K562 (cell line): ENCODE measurements at regions not wholly inside any gene's neighbourhood (a gene's known extent, or its start where the extent isn't known, plus 50 kb on each side); places are given as distances from the start of the nearest gene placed in this dataset.

Experiments used
- ATAC-seq: fragments of 200-7000 bp; cut with Tn5 transposase; 3 replicates; pipeline ENCODE4 v1.9.1; 2020; ENCODE audit warnings: moderate library complexity
- BruUV-seq: library from RNA; stranded (reverse); fragments of 400-500 nt; replicated peaks from 2 replicates; lab custom pipeline; 2021; lab: Mats Ljungman, UMichigan
- CTCF ChIA-PET: fragments of 300-600 bp; formaldehyde crosslinking; extraction: SDS; loops from one replicate; lab custom pipeline; 2021; ENCODE audit warnings: low intra/inter-chr PET ratio; lab: Yijun Ruan, JAX
- POLR2A ChIA-PET: fragments of 300-600, 350-650 bp; sonication (Branson Sonifier 250); formaldehyde crosslinking; extraction: SDS; loops from one replicate; lab custom pipeline; 2021; ENCODE audit warnings: antibody characterized with exemption, inconsistent platforms; lab: Yijun Ruan, JAX
- DNase-seq, 4 experiments: peaks; one replicate each; pipeline versions ENCODE4 v3.0.0 to v3.0.0-alpha.2; 2011 to 2018; ENCODE audit warnings: low spot score in 3 of 4, mixed read lengths in 3 of 4; ENCODE audit errors: extremely low read depth in 1 of 4
- FAIRE-seq: peaks from 2 replicates; lab custom pipeline; 2011; peaks lifted over from hg19 to GRCh38; lab: Jason Lieb, UNC
- H2AFZ ChIP-seq: 2 replicates; pipeline ENCODE4 v1.6.0; 2011; ENCODE audit warnings: low read depth, low read length, control low read depth, inconsistent platforms
- H3K27ac ChIP-seq: fragments of 200-600 bp; 3 replicates; pipeline ENCODE4 v1.8.0; 2011; ENCODE audit warnings: low read depth, mild to moderate bottlenecking, control low read depth, inconsistent platforms, low read length, moderate library complexity, mixed read lengths; ENCODE audit errors: extremely low read depth
- H3K27me3 ChIP-seq, 2 experiments: fragments of 300-600 bp in 1 of 2; 2 replicates in 1 of 2; 3 replicates in 1 of 2; pipeline versions ENCODE4 v1.6.0 to v1.8.0; 2011; ENCODE audit warnings: inconsistent platforms in 2 of 2, low read length in 2 of 2, mild to moderate bottlenecking in 1 of 2, mixed read lengths in 1 of 2, moderate library complexity in 1 of 2; ENCODE audit not compliant: control insufficient read depth in 2 of 2, insufficient read depth in 2 of 2
- H3K36me3 ChIP-seq: fragments of 300-600 bp; 3 replicates; pipeline ENCODE4 v1.8.0; 2011; ENCODE audit warnings: mild to moderate bottlenecking, low read length, inconsistent platforms; ENCODE audit not compliant: control insufficient read depth, insufficient read depth
- H3K4me1 ChIP-seq, 2 experiments: fragments of 200-600 bp in 1 of 2; replicated peaks in 1 of 2; 2 replicates in 1 of 2; 3 replicates in 1 of 2; pipeline versions ENCODE4 v1.5.1 to v1.8.0; 2011; ENCODE audit warnings: inconsistent platforms in 2 of 2, low read length in 2 of 2, mild to moderate bottlenecking in 1 of 2, mixed read lengths in 1 of 2, moderate library complexity in 1 of 2; ENCODE audit not compliant: control insufficient read depth in 2 of 2, insufficient read depth in 2 of 2
- H3K4me2 ChIP-seq: 2 replicates; pipeline ENCODE4 v1.6.1; 2011; ENCODE audit warnings: low read length, control low read depth, inconsistent platforms, mixed read lengths; ENCODE audit not compliant: insufficient read depth
- H3K4me3 ChIP-seq: fragments of 200-600 bp; sonication (generic), shearing (Covaris generic); 2 replicates; pipeline ENCODE4 v1.5.1; 2016; ENCODE audit warnings: control low read depth, inconsistent platforms
- H3K79me2 ChIP-seq: fragments of 200-600 bp; 3 replicates; pipeline ENCODE4 v1.8.0; 2011; ENCODE audit warnings: low read length, inconsistent platforms; ENCODE audit not compliant: control insufficient read depth, insufficient read depth
- H3K9ac ChIP-seq, 2 experiments: 2 replicates each; pipeline versions ENCODE4 v1.6.0 to v1.6.1; 2011; ENCODE audit warnings: low read depth in 2 of 2, low read length in 2 of 2, control low read depth in 1 of 2, inconsistent platforms in 1 of 2, mild to moderate bottlenecking in 1 of 2, mixed read lengths in 1 of 2; ENCODE audit not compliant: insufficient read depth in 1 of 2
- H3K9me1 ChIP-seq: one replicate; pipeline ENCODE4 v1.6.0; 2011; ENCODE audit warnings: inconsistent platforms, mild to moderate bottlenecking, low read length, moderate library complexity; ENCODE audit not compliant: control insufficient read depth, insufficient read depth
- H3K9me3 ChIP-seq: replicated peaks from 2 replicates; pipeline ENCODE4 v1.5.1; 2011; ENCODE audit warnings: low read depth, low read length, inconsistent platforms; ENCODE audit not compliant: control insufficient read depth, insufficient read depth
- H4K20me1 ChIP-seq: replicated peaks from 2 replicates; pipeline ENCODE4 v1.6.1; 2011; ENCODE audit warnings: low read length, inconsistent platforms, mixed read lengths; ENCODE audit not compliant: control insufficient read depth, insufficient read depth
- CBX3 ChIP-seq, 2 experiments: IDR thresholded peaks; 1 replicate in 1 of 2; 2 replicates in 1 of 2; pipeline ENCODE4 v1.6.1; 2012; ENCODE audit warnings: inconsistent platforms in 2 of 2, low read length in 2 of 2, borderline replicate concordance in 1 of 2, control low read depth in 1 of 2
- CBX5 ChIP-seq: IDR thresholded peaks from 2 replicates; pipeline ENCODE4 v1.6.1; 2014; ENCODE audit warnings: low read depth, borderline replicate concordance
- FIP1L1 ChIP-seq: fragments of 200-400 bp; formaldehyde crosslinking; IDR thresholded peaks from 2 replicates; pipeline ENCODE4 v1.6.1; 2018; ENCODE audit warnings: mild to moderate bottlenecking, low read depth, low read length; ENCODE audit not compliant: poor library complexity, severe bottlenecking
- MCM7 ChIP-seq, 2 experiments: fragments of 450-650 bp; IDR thresholded peaks; 2 replicates each; pipeline ENCODE4 v1.6.1; 2016 to 2018
- SRSF9 ChIP-seq: fragments of 200-400 bp; formaldehyde crosslinking; IDR thresholded peaks from 2 replicates; pipeline ENCODE4 v1.6.1; 2017; ENCODE audit warnings: low read depth, low read length, borderline replicate concordance
- ZNF444 ChIP-seq: fragments of 250-450 bp; sonication (Bioruptor Pico); IDR thresholded peaks from 2 replicates; pipeline ENCODE4 v1.4.0; 2020; ENCODE audit warnings: mild to moderate bottlenecking, moderate library complexity
- ZNF655 ChIP-seq: fragments of 250-450 bp; sonication (Bioruptor Pico); IDR thresholded peaks from 2 replicates; pipeline ENCODE4 v1.5.0; 2021
- WGBS: fragments of 100-300 bp; shearing (Covaris generic); methylation state at CpG from one replicate; pipeline ENCODE4 v1.1.6; 2016; ENCODE audit warnings: low coverage, mixed read lengths; ENCODE audit not compliant: insufficient coverage; ENCODE audit errors: missing lambda C conversion rate; 5-methylcytosine and 5-hydroxymethylcytosine counted together
- in situ Hi-C: fragments of 300-500 bp; cut with MboI; formaldehyde crosslinking; loops from 4 replicates; pipeline ENCODE4 v1.15.0; 2018; ENCODE audit warnings: inconsistent platforms, mixed read lengths
- intact Hi-C: fragments of 100-400 bp; cut with micrococcal nuclease; formaldehyde crosslinking; loops from 2 replicates; pipeline ENCODE4 v1.14.2; 2022

GRCh38 chr12:126651133-126651532 lies 1585.9 kb downstream of the AACS start:
- BruUV-seq: no TSS peak
- Histone ChIP-seq H3K9ac (no peak overlapping the region), H2AFZ (no peak overlapping the region), H3K4me1 (no peaks in the 10 kb centered on the region), H3K4me2 (no peak overlapping the region), H3K27ac (no peak overlapping the region)
- no peak for FAIRE-seq
- TF ChIP-seq ZNF655: no peak
- TF ChIP-seq, all 486 proteins: peak for 0
- Histone ChIP-seq H3K27me3 (no peaks in the 10 kb centered on the region), H3K79me2 (no peaks in the 10 kb centered on the region), H3K9me1 (no peaks in the 10 kb centered on the region), H3K9me3 (no peaks in the 10 kb centered on the region), H4K20me1 (no peaks in the 10 kb centered on the region), H3K36me3 (no peaks in the 10 kb centered on the region), H3K4me3 (no peak overlapping the region)
- intact Hi-C loops (no loop called here), in situ Hi-C loops (no loop called here)
- POLR2A ChIA-PET: no interaction called here
- no peak for DNase-seq
- WGBS: 8% methylated on average over 5 of the region's 5 CpGs
- ATAC-seq: no peak
- CTCF ChIA-PET: no interaction called here

GRCh38 chr12:126663304-126664094 lies 1598.3 kb downstream of the AACS start:
- Histone ChIP-seq H3K4me1 (no peaks in the 10 kb centered on the region), H3K27me3 (no peaks in the 10 kb centered on the region), H3K36me3 (no peaks in the 10 kb centered on the region), H3K79me2 (no peaks in the 10 kb centered on the region), H4K20me1 (no peaks in the 10 kb centered on the region), H3K9me3 (no peaks in the 10 kb centered on the region), H3K9ac (no peak overlapping the region), H3K9me1 (no peaks in the 10 kb centered on the region), H3K4me3 (no peak overlapping the region), H3K27ac (no peak overlapping the region), H2AFZ (no peak overlapping the region), H3K4me2 (no peak overlapping the region)
- CTCF ChIA-PET: interaction anchor here (1.1 kb wide), 1 partner anchor 717 kb away, joined by 3 read pairs; no protein-coding TSS in a partner anchor
- in situ Hi-C loops (no loop called here), intact Hi-C loops (loop anchor here (5.0 kb wide), 1 partner anchor 596 kb away; no protein-coding TSS in a partner anchor)
- no TSS peak for BruUV-seq
- FAIRE-seq (peak; percentile 78), DNase-seq (peak; percentile 32 to 53 (median 42)), ATAC-seq (peak; percentile 82)
- 1% methylated on average over 6 of the region's 6 CpGs for WGBS
- POLR2A ChIA-PET: no interaction called here
- no peak for TF ChIP-seq FIP1L1
- TF ChIP-seq SRSF9: no peak
- 0 out of 3 replicates have a peak, but pooled peaks of 1 of the 2 experiments have one; percentile 48 for TF ChIP-seq CBX3 (IDR thresholded peaks at IDR 0.05; ENCODE audit: borderline replicate concordance in 1 of 2, low read length in 2 of 2)
- no peak for TF ChIP-seq ZNF444
- peak; percentile 56; the same call in 1 of the 2 replicates for TF ChIP-seq CBX5
- no peak for TF ChIP-seq MCM7 (IDR thresholded peaks at IDR 0.05)
